ENCODE measurements at regions not wholly inside any gene's neighbourhood (a gene's known extent, or its start where the extent isn't known, plus 50 kb on each side); places are given as distances from the start of the nearest gene placed in this dataset.
A peak's percentile ranks its signal among the peaks of the same experiment; 100 is the strongest.

GRCh38 chr19:22545751-22546150, 88.4 kb upstream of the ZNF492 start:
- DNase-seq (ENCODE audit: extremely low read depth, low read depth) = peak; percentile 0
- H3K4me3 ChIP-seq (replicated peaks; ENCODE audit: low read depth, low read length) = no peak overlapping the region
- TF ChIP-seq, protein P1, sequence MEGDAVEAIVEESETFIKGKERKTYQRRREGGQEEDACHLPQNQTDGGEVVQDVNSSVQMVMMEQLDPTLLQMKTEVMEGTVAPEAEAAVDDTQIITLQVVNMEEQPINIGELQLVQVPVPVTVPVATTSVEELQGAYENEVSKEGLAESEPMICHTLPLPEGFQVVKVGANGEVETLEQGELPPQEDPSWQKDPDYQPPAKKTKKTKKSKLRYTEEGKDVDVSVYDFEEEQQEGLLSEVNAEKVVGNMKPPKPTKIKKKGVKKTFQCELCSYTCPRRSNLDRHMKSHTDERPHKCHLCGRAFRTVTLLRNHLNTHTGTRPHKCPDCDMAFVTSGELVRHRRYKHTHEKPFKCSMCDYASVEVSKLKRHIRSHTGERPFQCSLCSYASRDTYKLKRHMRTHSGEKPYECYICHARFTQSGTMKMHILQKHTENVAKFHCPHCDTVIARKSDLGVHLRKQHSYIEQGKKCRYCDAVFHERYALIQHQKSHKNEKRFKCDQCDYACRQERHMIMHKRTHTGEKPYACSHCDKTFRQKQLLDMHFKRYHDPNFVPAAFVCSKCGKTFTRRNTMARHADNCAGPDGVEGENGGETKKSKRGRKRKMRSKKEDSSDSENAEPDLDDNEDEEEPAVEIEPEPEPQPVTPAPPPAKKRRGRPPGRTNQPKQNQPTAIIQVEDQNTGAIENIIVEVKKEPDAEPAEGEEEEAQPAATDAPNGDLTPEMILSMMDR (IDR thresholded peaks at IDR 0.05; ENCODE audit: low read depth, low read length, missing control alignments) = peak; percentile 37

GRCh38 chr19:22533761-22534160, 100.4 kb upstream of the ZNF492 start:
- DNase-seq (ENCODE audit: extremely low read depth, low read depth) = no peak
- TF ChIP-seq, protein P1 (IDR thresholded peaks at IDR 0.05; ENCODE audit: low read depth, low read length, missing control alignments) = no peak
- no peak overlapping the region for H3K4me3 ChIP-seq (replicated peaks; ENCODE audit: low read depth, low read length)

DNA sequence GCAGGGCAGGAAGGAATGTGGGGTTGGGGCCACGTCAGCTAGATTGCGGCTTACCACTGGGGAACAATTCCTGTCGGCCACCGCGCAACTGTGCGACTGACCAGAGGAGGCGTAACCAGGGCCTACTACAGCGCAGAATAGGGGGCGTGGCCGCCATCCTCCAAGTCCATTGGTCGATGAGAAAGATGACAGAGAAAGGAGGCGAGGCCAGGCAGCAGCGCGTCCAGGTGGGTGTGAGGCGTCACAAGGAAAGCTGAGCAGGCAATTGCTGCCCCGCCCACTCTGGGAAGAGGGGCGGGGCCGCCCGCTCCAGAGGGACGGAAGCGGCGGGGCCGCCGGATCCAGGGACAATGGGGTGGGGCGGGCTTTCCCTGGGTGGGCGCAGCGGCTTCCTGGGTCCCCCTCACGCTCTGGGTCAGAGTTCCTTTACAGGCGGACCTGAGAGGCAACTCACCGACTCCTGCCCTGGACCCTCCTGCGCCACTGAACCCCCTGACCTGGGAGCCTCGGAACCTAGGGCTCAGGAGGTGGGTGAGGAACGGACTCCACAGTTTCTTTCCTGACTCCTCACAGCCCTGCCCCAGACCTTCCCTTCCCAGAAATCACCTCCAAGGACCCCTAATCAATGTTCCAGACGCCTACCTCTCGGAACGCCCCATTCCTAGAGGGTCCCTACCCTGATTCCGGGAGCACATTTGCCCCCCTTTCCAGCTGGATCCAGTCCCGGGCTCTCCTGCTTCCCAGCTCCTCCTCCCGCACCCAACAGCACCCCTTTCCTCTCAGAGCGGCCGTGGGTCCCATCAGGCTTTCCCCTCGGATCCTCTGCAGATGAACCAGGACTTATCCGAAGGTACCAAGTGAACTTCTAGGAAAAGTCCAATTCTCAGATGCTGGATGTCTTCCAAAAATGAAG, 101.5 kb upstream of the ZNF492 start:
- no peak overlapping the region for H3K4me3 ChIP-seq (replicated peaks; ENCODE audit: low read depth, low read length)
- TF ChIP-seq, protein P1 (IDR thresholded peaks at IDR 0.05; ENCODE audit: low read depth, low read length, missing control alignments) = no peak
- DNase-seq (ENCODE audit: extremely low read depth, low read depth) = no peak

- no peak overlapping the region for H3K4me3 ChIP-seq (replicated peaks; ENCODE audit: low read depth, low read length)
- DNase-seq (ENCODE audit: extremely low read depth, low read depth) = no peak
- TF ChIP-seq, protein P1 (IDR thresholded peaks at IDR 0.05; ENCODE audit: low read depth, low read length, missing control alignments) = no peak
Observed at GRCh38 chr19:22530042-22530441, 104.1 kb upstream of the ZNF492 start.

DNA sequence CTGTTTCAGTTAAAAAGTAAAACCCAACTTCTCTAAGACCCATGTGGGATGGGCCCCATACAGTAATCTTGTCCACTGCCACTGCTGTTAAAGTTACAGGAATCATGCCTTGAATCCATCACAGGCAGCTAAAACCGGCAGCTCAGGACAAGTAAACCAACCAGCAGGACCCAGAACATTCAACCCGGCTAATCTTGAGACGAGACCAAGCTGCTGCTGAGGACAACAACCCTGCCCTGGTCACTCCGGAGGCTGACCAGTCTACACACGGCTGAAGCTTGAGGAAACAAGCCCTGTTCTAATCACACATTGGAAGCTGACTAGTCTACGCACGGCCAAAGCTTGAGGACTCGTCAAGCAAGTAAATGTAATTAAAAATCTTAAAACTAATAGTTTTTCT, 105.2 kb upstream of the ZNF492 start:
- TF ChIP-seq, protein P1 (IDR thresholded peaks at IDR 0.05; ENCODE audit: low read depth, low read length, missing control alignments) = no peak
- no peak for DNase-seq (ENCODE audit: extremely low read depth, low read depth)
- no peak overlapping the region for H3K4me3 ChIP-seq (replicated peaks; ENCODE audit: low read depth, low read length)

- no peak for DNase-seq (ENCODE audit: extremely low read depth, low read depth)
- TF ChIP-seq, protein P1 (IDR thresholded peaks at IDR 0.05; ENCODE audit: low read depth, low read length, missing control alignments) = no peak
- H3K4me3 ChIP-seq (replicated peaks; ENCODE audit: low read depth, low read length) = no peak overlapping the region
Observed at GRCh38 chr19:22527554-22527953, 105.4 kb upstream of the ZNF98 start.
